DND-41 (cell line): ENCODE measurements at regions not wholly inside any gene's neighbourhood (a gene's known extent, or its start where the extent isn't known, plus 50 kb on each side); places are given as distances from the start of the nearest gene placed in this dataset.

Experiments used
- CTCF ChIP-seq: IDR thresholded peaks from 2 replicates; pipeline ENCODE4 v1.5.1; 2012; ENCODE audit warnings: borderline replicate concordance, low read length, moderate library complexity, mild to moderate bottlenecking; ENCODE audit not compliant: poor library complexity, severe bottlenecking; ENCODE audit errors: extremely low read depth
- EZH2 ChIP-seq: IDR thresholded peaks from 3 replicates; pipeline ENCODE4 v1.6.1; 2012; ENCODE audit warnings: borderline replicate concordance, low read depth, mild to moderate bottlenecking, moderate library complexity, low read length, inconsistent platforms; ENCODE audit not compliant: severe bottlenecking

- TF ChIP-seq CTCF (no peak), EZH2 (no peak)
These were observed 367.1 kb upstream of the PIK3C3 start for GRCh38 chr18:41587976-41588375.
